ENCODE measurements at regions not wholly inside any gene's neighbourhood (a gene's known extent, or its start where the extent isn't known, plus 50 kb on each side); places are given as distances from the start of the nearest gene placed in this dataset.

GRCh38 chr5:73266925-73267765, 94.2 kb downstream of the TMEM174 start:
- no peak for TF ChIP-seq CTCF (IDR thresholded peaks at IDR 0.05; ENCODE audit: insufficient read depth, missing control alignments)
- FAIRE-seq (no peak), DNase-seq (ENCODE audit: insufficient read length, low spot score) (no peak)

GRCh38 chr5:73266176-73266738, 93.3 kb downstream of the TMEM174 start:
- FAIRE-seq: no peak

GRCh38 chr5:73265641-73266040, 92.6 kb downstream of the TMEM174 start:
- no peak for DNase-seq (ENCODE audit: insufficient read length, low spot score)
- FAIRE-seq: no peak
- TF ChIP-seq CTCF (IDR thresholded peaks at IDR 0.05; ENCODE audit: insufficient read depth, missing control alignments): no peak

More at GRCh38 chr5:73266176-73266738, 93.3 kb downstream of the TMEM174 start:
- TF ChIP-seq CTCF (IDR thresholded peaks at IDR 0.05; ENCODE audit: insufficient read depth, missing control alignments): no peak
- no peak for DNase-seq (ENCODE audit: insufficient read length, low spot score)

- DNase-seq (ENCODE audit: insufficient read length, low spot score) (no peak), FAIRE-seq (no peak)
- TF ChIP-seq CTCF (IDR thresholded peaks at IDR 0.05; ENCODE audit: insufficient read depth, missing control alignments): no peak
Observed at GRCh38 chr5:73264631-73265030, 91.6 kb downstream of the TMEM174 start.

GRCh38 chr5:73263001-73263710, 90.2 kb downstream of the TMEM174 start:
- DNase-seq (ENCODE audit: insufficient read length, low spot score): no peak
- FAIRE-seq: no peak
- TF ChIP-seq CTCF (IDR thresholded peaks at IDR 0.05; ENCODE audit: insufficient read depth, missing control alignments): no peak

GRCh38 chr5:73256862-73257261, 83.9 kb downstream of the TMEM174 start:
- TF ChIP-seq CTCF (IDR thresholded peaks at IDR 0.05; ENCODE audit: insufficient read depth, missing control alignments): no peak
- DNase-seq (ENCODE audit: insufficient read length, low spot score) (no peak), FAIRE-seq (no peak)
